ENCODE measurements at regions not wholly inside any gene's neighbourhood (a gene's known extent, or its start where the extent isn't known, plus 50 kb on each side); places are given as distances from the start of the nearest gene placed in this dataset.
A peak's percentile ranks its signal among the peaks of the same experiment; 100 is the strongest.

DNA sequence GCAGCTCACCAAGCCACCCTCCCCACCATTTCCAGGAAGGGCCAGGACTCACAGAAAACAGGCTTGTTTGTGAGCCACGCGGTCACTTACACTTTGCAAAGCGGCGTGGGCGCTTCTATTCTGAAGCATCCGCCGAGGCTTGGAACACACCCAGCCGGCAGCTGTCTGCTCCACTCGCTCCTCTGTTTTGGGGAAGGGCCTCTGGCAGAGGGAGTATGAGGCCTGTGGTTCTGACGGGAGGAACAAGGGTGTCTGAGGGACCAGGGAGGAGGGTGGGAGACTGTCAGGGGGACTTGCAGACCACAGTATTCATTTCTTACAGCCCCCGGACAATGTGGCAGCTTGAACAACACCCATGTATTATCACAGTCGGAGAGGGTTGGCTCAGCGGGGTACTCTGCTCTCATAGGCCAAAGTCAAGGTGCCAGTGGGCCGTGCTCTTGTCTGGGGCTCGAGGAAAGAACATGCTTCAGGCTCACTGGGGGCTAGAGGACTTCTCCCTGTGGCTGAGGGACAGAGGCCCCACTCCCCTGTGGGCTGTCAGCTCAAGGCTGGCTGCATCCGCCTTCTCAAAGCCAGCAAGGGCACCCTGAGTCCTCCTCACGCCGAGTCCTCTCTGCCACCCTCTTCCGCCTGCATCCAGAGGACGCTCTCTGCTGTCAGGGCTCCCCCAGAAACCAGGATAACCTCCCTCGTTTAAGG, 60.4 kb upstream of the FAM20C start:
- ATAC-seq (ENCODE audit: low FRiP score) (no peak), DNase-seq (peak in 1 of 2 donors; percentile 79)
- Histone ChIP-seq H3K9me3 (ENCODE audit: control insufficient read depth, low read length) (no peaks in the 10 kb centered on the region), H3K4me3 (ENCODE audit: low read length in 2 of 2) (no peak overlapping the region), H3K36me3 (ENCODE audit: control insufficient read depth in 1 of 2, insufficient read depth in 2 of 2, low read length in 1 of 2) (no peaks in the 10 kb centered on the region), H3K27me3 (ENCODE audit: control insufficient read depth in 1 of 2, insufficient read depth in 2 of 2, low read length in 1 of 2) (no peaks in the 10 kb centered on the region), H3K27ac (ENCODE audit: low read depth in 1 of 2, low read length in 2 of 2) (no peak overlapping the region), H3K4me1 (ENCODE audit: control insufficient read depth in 1 of 2, insufficient read depth in 2 of 2, low read length in 2 of 2) (no peaks in the 10 kb centered on the region)
- 91 to 94% methylated on average over 21 of the region's 21 CpGs for WGBS, 2 donors
- intact Hi-C loops (cut with DNase I): no loop called here

DNA sequence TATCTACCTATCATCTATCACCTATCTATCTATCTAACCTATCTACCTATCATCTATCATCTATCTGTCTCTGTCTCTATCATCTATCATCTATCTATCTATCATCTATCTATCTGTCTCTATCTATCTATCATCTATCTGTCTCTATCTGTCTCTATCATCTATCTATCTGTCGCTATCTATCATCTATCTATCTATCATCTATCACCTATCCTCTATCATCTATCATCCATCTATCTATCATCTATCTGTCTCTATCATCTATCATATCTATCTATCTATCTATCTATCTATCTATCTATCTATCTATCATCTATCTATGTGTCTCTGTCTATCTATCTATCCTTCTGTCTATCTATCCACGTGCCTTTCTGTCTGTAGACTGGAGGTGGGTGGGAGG, 59.5 kb upstream of the FAM20C start:
- ATAC-seq (ENCODE audit: low FRiP score) (no peak), DNase-seq (no peak)
- intact Hi-C loops (cut with DNase I): no loop called here
- Histone ChIP-seq H3K27me3 (ENCODE audit: control insufficient read depth in 1 of 2, insufficient read depth in 2 of 2, low read length in 1 of 2) (no peaks in the 10 kb centered on the region), H3K27ac (ENCODE audit: low read depth in 1 of 2, low read length in 2 of 2) (no peak overlapping the region), H3K9me3 (ENCODE audit: control insufficient read depth, low read length) (no peaks in the 10 kb centered on the region), H3K36me3 (ENCODE audit: control insufficient read depth in 1 of 2, insufficient read depth in 2 of 2, low read length in 1 of 2) (no peaks in the 10 kb centered on the region), H3K4me1 (ENCODE audit: control insufficient read depth in 1 of 2, insufficient read depth in 2 of 2, low read length in 2 of 2) (no peaks in the 10 kb centered on the region), H3K4me3 (ENCODE audit: low read length in 2 of 2) (no peak overlapping the region)
- WGBS, 2 donors: 81 to 91% methylated on average over 2 of the region's 2 CpGs

DNA sequence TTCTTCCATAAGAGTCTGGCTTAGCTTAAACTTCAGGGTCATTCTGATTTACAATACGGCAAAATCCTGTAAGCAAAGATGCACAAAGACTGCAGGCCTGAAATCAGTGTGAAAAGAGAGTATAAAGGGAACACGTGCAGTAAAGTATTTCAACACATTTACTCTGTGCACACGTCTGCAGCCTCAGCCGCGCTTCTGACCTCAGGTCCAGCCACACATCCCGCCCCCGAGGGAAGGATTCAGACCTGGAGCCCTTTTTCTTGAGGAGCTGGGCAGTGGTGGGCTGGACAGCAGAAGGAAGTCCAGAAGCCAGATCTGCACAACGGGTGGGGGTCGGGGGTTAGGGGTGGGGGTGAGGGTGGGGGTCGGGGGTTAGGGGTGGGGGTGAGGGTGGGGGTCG, 58.9 kb upstream of the FAM20C start:
- H3K27me3 ChIP-seq (ENCODE audit: control insufficient read depth in 1 of 2, insufficient read depth in 2 of 2, low read length in 1 of 2): no peaks in the 10 kb centered on the region
- no peaks in the 10 kb centered on the region for H3K36me3 ChIP-seq (ENCODE audit: control insufficient read depth in 1 of 2, insufficient read depth in 2 of 2, low read length in 1 of 2)
- 65 to 66% methylated on average over 8 to 11 of the region's 11 CpGs for WGBS, 2 donors
- H3K9me3 ChIP-seq (ENCODE audit: control insufficient read depth, low read length): no peaks in the 10 kb centered on the region
- intact Hi-C loops (cut with DNase I): no loop called here
- no peak overlapping the region for H3K27ac ChIP-seq (ENCODE audit: low read depth in 1 of 2, low read length in 2 of 2)
- H3K4me3 ChIP-seq (ENCODE audit: low read length in 2 of 2): no peak overlapping the region
- no peak for DNase-seq
- ATAC-seq (ENCODE audit: low FRiP score): no peak
- no peaks in the 10 kb centered on the region for H3K4me1 ChIP-seq (ENCODE audit: control insufficient read depth in 1 of 2, insufficient read depth in 2 of 2, low read length in 2 of 2)

DNA sequence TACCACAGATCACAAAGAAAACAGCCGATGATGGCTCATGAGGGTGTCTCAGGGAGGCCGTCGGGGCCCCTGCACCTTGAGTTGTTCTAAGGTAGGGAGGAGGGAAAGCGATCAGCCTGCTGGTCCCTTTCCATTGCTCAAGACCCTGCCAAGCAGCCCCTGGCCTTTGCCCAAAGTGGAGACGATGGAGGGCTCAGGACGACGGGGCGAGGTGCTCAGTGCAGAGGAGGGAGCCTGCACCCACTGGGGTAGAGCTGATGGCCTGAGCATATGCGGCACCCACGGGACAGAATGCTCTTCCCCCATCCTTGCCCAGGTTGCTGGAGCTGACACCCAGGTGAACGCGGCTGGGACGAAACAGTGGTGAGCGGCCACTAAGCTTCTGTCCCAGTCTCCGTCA, 58.3 kb upstream of the FAM20C start:
- intact Hi-C loops (cut with DNase I): no loop called here
- WGBS, 2 donors: 69 to 82% methylated on average over 15 of the region's 15 CpGs
- H3K27me3 ChIP-seq (ENCODE audit: control insufficient read depth in 1 of 2, insufficient read depth in 2 of 2, low read length in 1 of 2): no peaks in the 10 kb centered on the region

DNA sequence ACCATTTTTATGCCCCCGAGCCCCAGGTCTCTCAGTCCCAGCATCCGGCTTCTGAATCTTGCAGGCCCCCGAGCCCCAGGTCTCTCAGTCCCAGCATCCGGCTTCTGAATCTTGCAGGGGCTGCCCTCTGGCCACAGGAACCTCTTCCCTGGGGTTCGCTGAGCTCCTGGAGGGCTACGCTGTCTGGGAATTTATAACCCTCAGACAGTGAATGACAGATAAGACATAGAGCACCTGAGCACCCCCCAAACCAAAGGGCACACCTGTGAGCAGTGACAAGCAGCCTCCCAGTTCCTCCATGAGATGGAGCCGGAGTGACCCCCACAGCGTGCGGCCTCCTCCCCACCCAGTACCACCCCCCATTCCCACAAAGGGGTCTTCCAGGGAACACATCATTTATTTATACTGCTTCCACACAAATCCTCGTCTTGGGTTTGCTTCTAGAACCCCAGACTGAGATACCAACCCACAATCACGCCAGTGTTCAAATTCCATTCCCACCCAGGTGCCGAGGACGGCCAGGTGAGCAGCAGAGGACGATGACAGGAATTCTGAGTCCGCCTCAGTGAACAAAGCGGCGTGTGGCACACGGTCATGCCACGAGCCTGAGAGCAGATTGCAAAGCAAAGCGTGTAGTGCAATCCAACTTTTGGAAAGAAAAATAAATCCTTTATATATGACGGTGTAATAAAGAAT, 57.7 kb upstream of the FAM20C start:
- no peak for ATAC-seq (ENCODE audit: low FRiP score)
- no peak for DNase-seq
- Histone ChIP-seq H3K4me3 (ENCODE audit: low read length in 2 of 2) (no peak overlapping the region), H3K9me3 (ENCODE audit: control insufficient read depth, low read length) (no peaks in the 10 kb centered on the region), H3K36me3 (ENCODE audit: control insufficient read depth in 1 of 2, insufficient read depth in 2 of 2, low read length in 1 of 2) (no peaks in the 10 kb centered on the region), H3K27me3 (ENCODE audit: control insufficient read depth in 1 of 2, insufficient read depth in 2 of 2, low read length in 1 of 2) (no peaks in the 10 kb centered on the region), H3K27ac (ENCODE audit: low read depth in 1 of 2, low read length in 2 of 2) (no peak overlapping the region), H3K4me1 (ENCODE audit: control insufficient read depth in 1 of 2, insufficient read depth in 2 of 2, low read length in 2 of 2) (no peaks in the 10 kb centered on the region)
- intact Hi-C loops (cut with DNase I): no loop called here
- WGBS, 2 donors: 92 to 93% methylated on average over 21 of the region's 21 CpGs

More for the DNA sequence above, 58.3 kb upstream of the FAM20C start:
- Histone ChIP-seq H3K36me3 (ENCODE audit: control insufficient read depth in 1 of 2, insufficient read depth in 2 of 2, low read length in 1 of 2) (no peaks in the 10 kb centered on the region), H3K4me1 (ENCODE audit: control insufficient read depth in 1 of 2, insufficient read depth in 2 of 2, low read length in 2 of 2) (no peaks in the 10 kb centered on the region), H3K27ac (ENCODE audit: low read depth in 1 of 2, low read length in 2 of 2) (no peak overlapping the region), H3K4me3 (ENCODE audit: low read length in 2 of 2) (no peak overlapping the region), H3K9me3 (ENCODE audit: control insufficient read depth, low read length) (no peaks in the 10 kb centered on the region)
- ATAC-seq (ENCODE audit: low FRiP score): no peak
- no peak for DNase-seq

DNA sequence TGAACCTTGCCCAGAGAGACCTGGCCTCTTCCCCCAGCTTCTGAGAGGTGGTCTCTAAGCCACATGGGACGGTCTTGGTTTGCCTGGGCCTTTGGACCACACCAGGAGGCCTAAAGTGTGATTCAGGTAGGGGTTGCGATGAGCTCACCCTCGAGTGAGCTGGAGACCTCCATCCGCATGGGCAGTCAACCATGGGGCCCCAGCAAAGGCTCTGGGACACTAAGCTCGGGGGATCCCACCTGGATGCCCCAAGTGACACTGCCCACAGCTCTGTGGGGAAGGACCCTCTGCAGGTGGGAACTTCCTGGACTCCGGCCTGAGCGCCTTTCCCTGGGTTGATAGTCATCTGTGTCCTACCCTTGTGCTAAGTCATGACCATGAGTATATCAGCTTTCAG, 57.1 kb upstream of the FAM20C start:
- H3K9me3 ChIP-seq (ENCODE audit: control insufficient read depth, low read length): no peaks in the 10 kb centered on the region
- H3K27ac ChIP-seq (ENCODE audit: low read depth in 1 of 2, low read length in 2 of 2): no peak overlapping the region
- intact Hi-C loops (cut with DNase I): no loop called here
- WGBS, 2 donors: 96% methylated on average over 7 of the region's 7 CpGs
- H3K27me3 ChIP-seq (ENCODE audit: control insufficient read depth in 1 of 2, insufficient read depth in 2 of 2, low read length in 1 of 2): no peaks in the 10 kb centered on the region
- H3K4me1 ChIP-seq (ENCODE audit: control insufficient read depth in 1 of 2, insufficient read depth in 2 of 2, low read length in 2 of 2): no peaks in the 10 kb centered on the region
- ATAC-seq (ENCODE audit: low FRiP score) (no peak), DNase-seq (peak in 1 of 2 donors; percentile 6)
- H3K4me3 ChIP-seq (ENCODE audit: low read length in 2 of 2): no peak overlapping the region
- no peaks in the 10 kb centered on the region for H3K36me3 ChIP-seq (ENCODE audit: control insufficient read depth in 1 of 2, insufficient read depth in 2 of 2, low read length in 1 of 2)

DNA sequence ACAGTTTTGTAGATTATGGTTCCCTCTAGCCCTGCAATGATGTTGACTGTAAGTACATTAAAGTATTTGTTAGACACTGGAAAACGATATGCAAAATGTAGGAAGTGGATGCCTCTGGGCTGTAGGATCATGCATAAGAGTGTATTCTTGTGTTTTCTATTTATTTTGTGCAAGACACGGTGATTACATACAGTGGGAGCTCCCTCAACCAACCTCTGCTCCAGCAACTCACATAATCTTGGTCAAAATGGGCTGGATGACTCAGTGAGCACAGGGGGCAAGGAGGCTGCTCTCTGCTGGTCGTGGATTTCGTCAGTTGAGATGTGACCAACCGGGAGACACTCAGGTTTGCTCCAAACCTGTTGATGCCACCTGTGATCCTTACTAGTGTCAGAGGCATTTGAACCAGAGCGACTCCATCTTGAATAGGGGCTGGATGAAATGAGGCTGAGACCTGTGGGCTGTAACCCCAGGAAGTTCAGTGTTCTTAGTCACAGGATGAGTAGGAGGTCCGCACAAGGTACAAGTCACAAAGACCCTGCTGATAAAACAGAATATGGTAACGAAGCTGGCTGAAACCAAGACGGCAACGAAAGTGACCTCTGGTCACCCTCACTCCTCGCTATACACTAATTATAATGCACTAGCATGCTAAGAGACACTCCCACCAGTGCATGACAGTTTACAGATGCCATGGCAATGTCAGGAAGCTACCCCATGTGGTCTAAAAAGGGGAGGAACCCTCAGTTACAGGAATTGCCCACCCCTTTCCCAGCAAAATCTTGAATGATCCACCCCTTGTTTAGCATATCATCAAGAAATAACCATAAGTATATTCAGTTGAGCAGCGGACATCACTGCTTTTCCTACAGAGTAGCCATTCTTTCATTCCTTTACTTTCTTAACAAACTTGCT, 56.4 kb upstream of the FAM20C start:
- H3K9me3 ChIP-seq (ENCODE audit: control insufficient read depth, low read length): no peaks in the 10 kb centered on the region
- H3K4me1 ChIP-seq (ENCODE audit: control insufficient read depth in 1 of 2, insufficient read depth in 2 of 2, low read length in 2 of 2): no peaks in the 10 kb centered on the region
- H3K27me3 ChIP-seq (ENCODE audit: control insufficient read depth in 1 of 2, insufficient read depth in 2 of 2, low read length in 1 of 2): no peaks in the 10 kb centered on the region
- H3K27ac ChIP-seq (ENCODE audit: low read depth in 1 of 2, low read length in 2 of 2): no peak overlapping the region
- no peaks in the 10 kb centered on the region for H3K36me3 ChIP-seq (ENCODE audit: control insufficient read depth in 1 of 2, insufficient read depth in 2 of 2, low read length in 1 of 2)
- DNase-seq: no peak
- no peak overlapping the region for H3K4me3 ChIP-seq (ENCODE audit: low read length in 2 of 2)
- no peak for ATAC-seq (ENCODE audit: low FRiP score)
- 95 to 96% methylated on average over 12 of the region's 12 CpGs for WGBS, 2 donors
- intact Hi-C loops (cut with DNase I): no loop called here

DNA sequence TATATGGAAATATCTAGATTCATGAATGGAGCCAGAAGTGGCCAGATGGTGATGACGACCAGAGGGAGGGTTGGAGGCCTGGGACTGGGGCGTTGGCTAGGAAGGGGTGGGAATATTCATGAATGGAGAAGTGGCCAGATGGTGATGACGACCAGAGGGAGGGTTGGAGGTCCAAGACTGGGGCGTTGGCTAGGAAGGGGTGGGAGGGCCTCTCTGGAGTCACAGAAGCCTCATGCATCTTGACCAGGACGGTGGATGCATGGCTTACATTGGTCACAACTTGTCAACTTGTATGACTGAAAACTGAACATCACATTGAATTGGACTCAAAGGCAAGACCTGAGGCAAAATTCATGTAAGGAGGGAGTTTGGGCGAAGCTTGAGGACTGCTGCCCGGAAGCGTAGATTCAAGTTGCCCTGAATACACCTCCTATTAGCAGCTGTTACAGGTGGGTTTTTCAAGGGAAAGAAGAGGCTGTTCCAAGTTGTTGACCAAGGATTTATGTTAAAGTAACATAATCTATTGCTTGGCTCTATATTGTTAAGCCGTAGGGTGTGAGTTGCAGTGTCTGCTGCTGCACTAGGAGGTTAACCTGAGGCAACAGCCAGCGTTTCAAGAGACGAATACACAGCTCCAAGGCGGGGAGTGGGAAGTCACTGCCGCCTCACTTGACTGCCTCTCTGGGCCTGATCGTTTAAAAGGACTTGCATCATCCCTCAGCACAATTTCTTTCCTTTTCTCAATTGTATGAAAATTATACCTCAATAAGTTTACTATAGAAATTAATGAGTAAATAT, 55.1 kb upstream of the FAM20C start:
- no peak for DNase-seq
- Histone ChIP-seq H3K4me3 (ENCODE audit: low read length in 2 of 2) (no peak overlapping the region), H3K36me3 (ENCODE audit: control insufficient read depth in 1 of 2, insufficient read depth in 2 of 2, low read length in 1 of 2) (no peaks in the 10 kb centered on the region), H3K9me3 (ENCODE audit: control insufficient read depth, low read length) (no peaks in the 10 kb centered on the region), H3K27me3 (ENCODE audit: control insufficient read depth in 1 of 2, insufficient read depth in 2 of 2, low read length in 1 of 2) (no peaks in the 10 kb centered on the region), H3K27ac (ENCODE audit: low read depth in 1 of 2, low read length in 2 of 2) (no peak overlapping the region), H3K4me1 (ENCODE audit: control insufficient read depth in 1 of 2, insufficient read depth in 2 of 2, low read length in 2 of 2) (no peaks in the 10 kb centered on the region)
- intact Hi-C loops (cut with DNase I): no loop called here
- ATAC-seq (ENCODE audit: low FRiP score): no peak
- 92% methylated on average over 14 of the region's 14 CpGs for WGBS, 2 donors

Data from aorta (tissue), 5 donors.